ENCODE measurements at regions not wholly inside any gene's neighbourhood (a gene's known extent, or its start where the extent isn't known, plus 50 kb on each side); places are given as distances from the start of the nearest gene placed in this dataset.

DNA sequence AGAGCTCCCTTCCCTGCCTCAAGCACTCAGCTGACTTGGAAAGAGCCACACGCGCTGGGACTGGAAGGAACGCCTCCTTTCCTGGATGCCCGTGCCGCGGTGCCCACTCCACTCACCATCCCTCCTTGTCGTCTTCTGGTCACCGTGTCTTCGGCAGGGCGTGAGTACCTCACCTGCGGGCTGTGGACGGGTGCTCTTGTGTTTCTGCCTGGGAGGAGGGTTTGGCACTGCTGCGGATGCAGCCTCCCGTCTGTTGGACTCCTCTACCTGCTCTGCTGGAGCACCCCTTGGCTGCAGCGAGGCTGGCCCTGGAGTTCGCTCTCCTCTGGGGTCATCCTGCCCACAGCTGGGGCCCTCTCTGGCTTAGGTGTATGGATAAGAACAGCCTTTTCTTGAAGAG lies 612.7 kb downstream of the BRD1 start:
- H3K27ac ChIP-seq: no peak overlapping the region
- TF ChIP-seq, protein P1, sequence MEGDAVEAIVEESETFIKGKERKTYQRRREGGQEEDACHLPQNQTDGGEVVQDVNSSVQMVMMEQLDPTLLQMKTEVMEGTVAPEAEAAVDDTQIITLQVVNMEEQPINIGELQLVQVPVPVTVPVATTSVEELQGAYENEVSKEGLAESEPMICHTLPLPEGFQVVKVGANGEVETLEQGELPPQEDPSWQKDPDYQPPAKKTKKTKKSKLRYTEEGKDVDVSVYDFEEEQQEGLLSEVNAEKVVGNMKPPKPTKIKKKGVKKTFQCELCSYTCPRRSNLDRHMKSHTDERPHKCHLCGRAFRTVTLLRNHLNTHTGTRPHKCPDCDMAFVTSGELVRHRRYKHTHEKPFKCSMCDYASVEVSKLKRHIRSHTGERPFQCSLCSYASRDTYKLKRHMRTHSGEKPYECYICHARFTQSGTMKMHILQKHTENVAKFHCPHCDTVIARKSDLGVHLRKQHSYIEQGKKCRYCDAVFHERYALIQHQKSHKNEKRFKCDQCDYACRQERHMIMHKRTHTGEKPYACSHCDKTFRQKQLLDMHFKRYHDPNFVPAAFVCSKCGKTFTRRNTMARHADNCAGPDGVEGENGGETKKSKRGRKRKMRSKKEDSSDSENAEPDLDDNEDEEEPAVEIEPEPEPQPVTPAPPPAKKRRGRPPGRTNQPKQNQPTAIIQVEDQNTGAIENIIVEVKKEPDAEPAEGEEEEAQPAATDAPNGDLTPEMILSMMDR (conservative IDR thresholded peaks at IDR 0.05): no peak

- H3K27ac ChIP-seq: no peak overlapping the region
- TF ChIP-seq, protein P1 (conservative IDR thresholded peaks at IDR 0.05): no peak
Observed at GRCh38 chr22:49213731-49214352, 613.8 kb downstream of the BRD1 start.

DNA sequence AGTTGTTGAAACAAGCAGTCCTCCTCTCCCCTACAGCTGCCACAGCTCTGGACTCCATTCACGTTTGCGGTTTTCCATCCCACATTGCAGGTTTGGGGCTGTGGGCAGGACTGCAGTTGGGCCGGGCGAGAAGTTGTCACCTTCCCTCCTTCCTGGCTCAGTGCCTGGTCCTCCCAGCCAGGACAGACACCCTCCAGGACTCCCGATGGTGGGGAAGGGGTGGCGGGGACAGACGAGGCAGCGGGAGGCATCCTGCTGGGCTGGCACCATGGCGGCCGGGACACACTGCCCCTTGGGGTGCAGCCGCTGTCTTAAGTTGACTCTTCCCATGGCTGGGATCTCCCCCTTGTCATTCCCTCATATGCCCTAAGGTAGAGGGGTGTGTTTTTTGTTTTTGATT lies 615.2 kb downstream of the BRD1 start:
- H3K27ac ChIP-seq: no peak overlapping the region
- TF ChIP-seq, protein P1 (conservative IDR thresholded peaks at IDR 0.05): no peak

DNA sequence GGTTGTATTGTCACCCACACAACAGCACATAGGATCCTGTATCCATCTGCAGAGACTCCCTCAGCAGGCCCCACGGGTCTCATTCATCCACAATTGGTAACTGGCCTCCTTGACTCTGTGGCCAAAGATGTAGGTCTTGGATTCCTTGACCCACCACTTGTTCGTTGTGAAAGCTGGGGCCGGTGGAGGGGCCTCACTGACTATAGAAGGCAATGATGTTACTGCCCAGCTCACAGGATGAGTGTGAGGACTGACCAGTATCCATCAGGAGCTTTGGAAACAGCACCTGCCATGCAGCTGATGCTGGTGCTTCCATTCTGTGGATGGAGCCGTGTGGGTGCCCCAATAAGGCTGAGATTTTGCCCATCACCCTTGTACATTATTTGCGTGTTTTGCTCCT lies 615.7 kb downstream of the BRD1 start:
- no peak overlapping the region for H3K27ac ChIP-seq
- TF ChIP-seq, protein P1 (conservative IDR thresholded peaks at IDR 0.05): no peak

- H3K27ac ChIP-seq: no peak overlapping the region
- TF ChIP-seq, protein P1 (conservative IDR thresholded peaks at IDR 0.05): no peak
Observed at GRCh38 chr22:49211176-49211575, 616.5 kb downstream of the BRD1 start.

DNA sequence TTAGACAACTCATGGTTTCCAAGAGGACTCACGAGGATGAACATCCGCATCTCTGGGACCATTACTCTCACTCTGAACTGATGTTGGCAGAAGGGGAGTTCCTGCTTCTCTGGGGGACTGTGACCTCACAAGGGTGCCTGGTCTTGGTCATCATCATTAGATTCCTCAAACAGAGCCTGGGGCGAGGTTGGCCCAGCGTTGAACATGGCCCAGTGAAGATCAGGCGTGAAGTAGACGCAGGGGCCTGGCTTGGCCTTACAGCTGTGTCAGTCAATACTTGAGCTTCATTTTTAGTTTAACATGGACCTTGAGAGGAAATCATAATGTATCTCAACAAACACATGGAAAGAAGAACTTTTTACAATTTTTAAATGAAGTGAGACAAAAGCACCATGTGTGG lies 617.1 kb downstream of the BRD1 start:
- no peak overlapping the region for H3K27ac ChIP-seq
- TF ChIP-seq, protein P1 (conservative IDR thresholded peaks at IDR 0.05): no peak

GRCh38 chr22:49209452-49210195 lies 618.0 kb downstream of the BRD1 start:
- no peak overlapping the region for H3K27ac ChIP-seq
- TF ChIP-seq, protein P1 (conservative IDR thresholded peaks at IDR 0.05): no peak

Data from VCaP (cell line).